Hindlimb muscle (tissue), 1 donor: ENCODE measurements at regions not wholly inside any gene's neighbourhood (a gene's known extent, or its start where the extent isn't known, plus 50 kb on each side); places are given as distances from the start of the nearest gene placed in this dataset.

Experiments
- DNase-seq: peaks from one replicate; pipeline ENCODE4 v3.0.0-alpha.2; 2013

DNA sequence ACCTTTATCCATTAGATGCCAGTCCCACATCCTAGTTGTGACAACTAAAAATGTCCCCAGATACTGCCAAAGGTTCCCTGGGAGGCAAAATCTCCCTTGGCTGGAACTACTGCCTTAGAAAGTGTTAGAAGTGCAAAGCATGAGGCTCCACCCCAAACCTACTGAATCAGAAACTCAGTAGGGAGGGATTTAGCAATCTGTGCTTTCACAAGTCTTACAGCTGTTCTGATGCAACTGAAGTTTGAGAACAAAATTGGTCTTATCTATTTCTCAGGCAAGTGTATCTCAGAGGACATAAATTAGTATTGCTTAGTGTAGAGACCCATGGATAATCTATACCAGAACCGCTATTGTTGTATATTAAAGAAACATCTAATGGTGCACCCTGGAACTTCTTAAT lies 70.2 kb downstream of the CLDN1 start:
- DNase-seq: no peak

DNA sequence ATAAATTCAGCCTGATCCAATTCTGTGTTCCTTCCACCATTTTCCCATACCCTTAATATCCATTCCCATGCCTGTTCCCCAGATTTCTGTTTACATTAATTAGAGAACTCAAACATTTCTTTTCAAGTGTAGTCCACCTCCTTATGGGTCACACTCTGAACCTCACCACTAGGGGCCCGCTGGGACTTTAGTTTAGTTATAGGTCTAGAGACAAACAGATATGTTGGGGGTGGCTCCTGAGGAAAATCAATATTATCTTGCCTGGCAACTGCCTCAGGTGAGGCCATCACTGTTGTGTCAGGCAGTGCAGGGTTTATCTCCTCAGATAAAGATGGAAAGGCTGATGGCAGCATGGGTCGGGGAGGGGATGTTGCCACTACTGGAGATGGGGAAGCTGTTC lies 72.8 kb downstream of the CLDN1 start:
- no peak for DNase-seq

DNA sequence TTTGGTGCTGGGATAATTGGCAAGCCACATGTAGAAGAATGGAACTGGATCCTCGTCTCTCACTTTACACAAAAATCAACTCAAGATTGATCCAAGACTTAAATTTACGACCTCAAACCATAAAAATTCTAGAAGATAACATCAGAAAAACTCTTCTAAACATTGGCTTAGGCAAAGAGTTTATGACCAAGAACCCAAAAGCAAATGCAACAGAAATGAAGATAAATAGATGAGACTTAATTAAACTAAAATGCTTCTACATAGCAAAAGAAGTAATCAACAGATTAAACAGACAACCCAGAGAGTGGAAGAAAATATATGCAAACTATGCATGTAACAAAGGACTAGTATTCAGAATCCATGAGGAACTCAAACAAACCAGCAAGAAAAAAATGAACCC lies 80.1 kb downstream of the CLDN1 start:
- DNase-seq: no peak

DNA sequence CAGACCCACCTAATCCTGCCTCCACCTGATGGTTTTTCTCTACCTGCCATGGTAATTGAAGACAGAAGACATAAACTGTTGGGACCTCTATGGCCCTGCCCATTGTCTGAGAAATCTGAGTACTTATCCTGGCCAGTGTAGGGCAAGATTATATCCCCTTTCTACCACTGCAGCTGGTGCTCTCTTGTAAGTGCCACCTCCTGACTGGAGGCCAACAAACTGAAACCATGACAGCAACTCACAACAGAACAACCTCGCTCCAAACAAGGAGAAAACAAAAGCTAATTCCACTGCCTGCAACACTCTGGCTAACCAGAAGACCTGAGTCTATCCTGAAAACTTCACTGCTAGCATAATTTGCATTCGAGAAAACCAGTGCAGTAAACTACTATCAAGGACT lies 82.9 kb downstream of the CLDN1 start:
- DNase-seq: no peak

DNA sequence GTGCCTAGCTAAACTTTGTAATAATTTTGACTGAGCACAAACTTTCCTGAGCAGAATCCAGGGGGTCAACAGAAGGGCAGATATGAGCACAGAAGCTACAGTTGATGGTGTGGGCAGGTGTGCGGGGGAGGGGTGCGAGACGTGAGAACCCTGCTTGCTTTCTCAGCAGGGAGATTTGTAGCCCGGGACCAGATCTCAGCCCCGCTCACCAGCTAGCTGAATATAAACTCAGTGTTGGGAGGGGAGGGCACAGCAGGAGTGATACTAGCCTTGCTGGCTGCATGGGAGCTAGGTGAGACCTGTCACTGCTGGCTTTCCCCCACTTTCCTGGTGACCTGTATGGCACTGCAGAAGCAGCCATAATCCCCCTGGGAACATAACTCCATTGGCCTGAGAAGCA lies 83.4 kb downstream of the CLDN1 start:
- no peak for DNase-seq

DNA sequence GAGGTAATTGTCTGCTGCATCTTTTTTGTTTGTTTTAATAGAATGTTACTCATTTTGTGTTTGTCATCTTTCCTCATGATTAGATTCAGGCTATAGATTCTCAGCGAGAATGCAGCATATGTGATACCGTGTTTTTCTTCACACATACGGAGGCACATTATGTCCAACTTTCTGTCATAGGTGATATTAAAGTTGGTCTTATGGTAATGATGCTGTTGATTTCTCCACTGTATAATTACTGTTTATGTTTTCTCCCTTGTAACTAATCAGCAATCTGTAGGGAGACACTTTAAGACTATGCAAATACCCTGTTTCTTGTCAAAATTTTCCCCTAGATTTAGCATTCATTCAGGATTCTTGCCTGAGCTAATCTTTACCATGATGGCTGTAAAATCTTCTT lies 87.6 kb downstream of the CLDN1 start:
- DNase-seq: no peak

DNA sequence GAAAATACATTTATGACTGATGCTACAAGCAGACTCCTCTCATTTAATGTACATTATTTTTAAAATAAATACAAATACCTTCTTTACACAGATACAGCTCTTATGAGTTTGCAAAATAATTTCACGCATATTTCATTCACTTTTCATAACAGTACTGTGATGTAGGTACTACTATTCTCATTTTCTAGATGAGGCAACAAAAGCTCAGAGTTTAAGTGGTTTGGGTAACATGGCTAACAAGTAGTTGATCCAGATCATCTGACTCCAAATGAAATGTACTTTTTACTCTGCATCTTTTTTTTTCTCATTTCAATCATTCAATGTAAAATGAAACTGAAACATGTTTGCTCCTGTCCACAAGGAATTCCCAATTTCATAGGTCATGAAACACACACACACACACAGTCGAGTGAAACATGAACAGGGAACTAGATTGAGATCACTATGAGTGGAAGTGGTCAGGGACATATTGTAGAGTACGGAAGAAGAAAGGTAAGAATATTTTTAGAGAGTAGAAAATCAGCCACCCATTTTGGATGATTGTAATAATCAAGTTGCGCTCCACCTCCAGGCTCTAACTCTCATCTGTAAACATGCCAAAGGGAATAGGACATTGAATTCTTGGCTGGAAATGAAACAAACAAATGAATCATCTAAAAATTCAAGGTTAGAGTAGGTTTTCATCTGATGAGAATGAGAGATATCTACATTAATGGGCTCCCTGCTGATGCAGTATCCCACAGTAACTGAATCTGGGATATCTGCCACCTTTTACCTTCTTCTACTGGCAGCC lies 92.4 kb downstream of the CLDN1 start:
- no peak for DNase-seq

DNA sequence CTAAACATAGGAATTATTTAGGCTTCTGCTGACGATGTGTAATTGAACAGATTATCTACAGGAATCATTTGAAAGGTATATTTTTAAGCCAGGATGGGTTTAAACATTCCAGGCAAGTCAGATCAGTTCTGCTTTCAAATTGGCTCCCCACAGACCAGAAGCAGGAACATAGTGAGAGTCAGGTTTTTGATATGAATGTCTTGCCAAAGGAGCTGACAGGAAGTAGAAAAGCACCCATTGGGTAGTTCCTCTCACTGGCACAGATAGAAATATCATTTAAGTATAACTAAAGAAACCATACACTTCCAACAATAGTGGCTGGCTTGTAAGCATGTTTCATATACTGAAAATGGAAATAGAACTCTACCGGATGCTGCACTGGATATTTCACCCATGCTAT lies 95.2 kb downstream of the CLDN1 start:
- no peak for DNase-seq

DNA sequence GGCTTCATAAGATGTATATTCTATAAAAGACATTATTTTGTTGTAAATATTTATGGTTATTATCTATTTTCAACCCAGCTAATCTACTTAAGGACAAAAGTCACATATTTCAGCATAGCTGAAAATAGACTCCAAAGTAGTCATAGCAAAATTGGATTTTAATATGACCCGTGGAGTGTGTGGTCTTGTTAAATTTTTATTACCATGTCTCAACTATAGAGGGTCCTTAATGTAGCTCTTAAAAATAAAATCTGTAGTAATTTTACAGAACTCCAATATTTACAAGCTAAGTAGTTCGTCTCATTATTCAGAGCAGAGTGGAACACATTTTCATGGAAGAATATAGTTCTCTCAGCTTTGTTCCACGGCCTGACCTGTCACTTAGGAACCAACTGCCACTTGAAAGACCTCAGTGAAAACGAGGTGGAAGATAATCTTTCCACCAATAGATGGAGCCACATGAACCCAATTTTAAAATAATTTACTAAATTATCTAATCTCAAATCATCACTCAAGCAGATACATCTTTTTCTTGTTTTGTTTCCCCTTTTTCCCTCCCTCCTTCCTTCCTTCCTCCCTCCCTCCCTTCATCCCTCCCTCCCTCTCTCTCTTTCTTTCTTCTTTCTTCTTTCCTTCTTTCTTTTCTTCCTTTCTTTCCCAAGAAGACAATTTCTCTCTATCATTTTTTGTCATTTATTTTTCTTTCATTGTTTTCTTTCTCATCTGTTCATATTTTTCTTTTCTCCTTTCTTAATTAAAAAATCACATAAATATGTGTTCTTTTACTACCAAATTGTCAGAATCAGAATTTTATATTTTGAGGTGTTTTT lies 97.2 kb downstream of the CLDN1 start:
- no peak for DNase-seq

DNA sequence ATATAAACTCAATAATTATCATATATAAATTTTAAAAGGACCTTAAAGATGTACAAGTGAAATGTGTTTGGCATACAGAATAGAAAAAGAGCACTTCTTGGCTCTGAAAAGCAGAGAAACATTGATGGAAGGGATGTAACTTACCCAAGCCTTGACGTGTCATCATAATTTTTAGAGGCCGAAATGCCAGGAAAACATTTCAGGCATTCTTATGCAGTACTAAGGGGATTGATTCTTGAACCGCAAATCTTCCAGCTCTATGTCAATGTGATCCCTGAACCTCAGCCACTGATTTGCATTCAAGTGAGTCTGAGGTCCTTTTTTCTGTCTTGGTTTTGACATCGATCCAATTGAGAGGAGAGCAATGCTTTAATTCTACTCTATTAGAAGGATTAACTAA lies 97.8 kb downstream of the CLDN1 start:
- no peak for DNase-seq

DNA sequence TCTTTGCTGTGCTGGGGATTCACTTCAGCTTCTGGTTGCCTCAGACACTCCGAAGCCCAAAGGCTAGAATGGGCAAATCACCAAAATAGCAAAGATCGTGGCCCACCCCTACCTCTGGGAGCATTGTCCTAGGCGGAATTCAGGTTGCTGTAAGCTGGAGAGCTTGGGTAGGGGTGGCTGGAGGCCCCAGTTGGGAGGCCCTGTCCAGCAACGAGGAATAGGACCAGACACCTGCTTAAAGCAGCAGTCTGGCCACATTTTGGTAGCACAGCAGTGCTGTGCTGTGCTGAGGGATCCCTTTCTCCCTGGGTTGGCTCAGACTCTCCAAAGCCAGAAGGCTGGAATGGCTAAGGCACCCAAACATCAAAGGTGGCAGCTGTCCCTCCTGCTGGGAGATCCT lies 99.3 kb downstream of the CLDN1 start:
- no peak for DNase-seq

DNA sequence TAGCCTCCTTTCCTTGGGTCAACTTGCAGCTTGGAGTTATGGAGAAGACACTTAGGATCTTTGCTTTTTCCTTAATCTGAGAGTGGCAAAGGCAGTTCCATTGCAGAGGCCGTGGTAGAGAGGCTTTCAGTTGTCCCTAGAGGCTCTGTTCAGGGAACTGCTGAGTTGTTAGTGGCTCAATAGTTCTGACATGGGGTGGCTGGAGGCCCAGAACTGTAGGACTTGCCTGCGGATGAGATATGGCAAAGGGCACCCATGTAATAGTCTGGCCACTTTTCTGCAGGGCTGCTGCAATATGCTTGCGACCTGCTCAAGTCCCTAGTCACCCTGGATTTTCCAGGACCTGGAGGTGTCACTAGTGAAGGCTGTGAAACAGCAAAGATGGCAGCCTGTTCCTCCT lies 99.9 kb downstream of the CLDN1 start:
- no peak for DNase-seq

DNA sequence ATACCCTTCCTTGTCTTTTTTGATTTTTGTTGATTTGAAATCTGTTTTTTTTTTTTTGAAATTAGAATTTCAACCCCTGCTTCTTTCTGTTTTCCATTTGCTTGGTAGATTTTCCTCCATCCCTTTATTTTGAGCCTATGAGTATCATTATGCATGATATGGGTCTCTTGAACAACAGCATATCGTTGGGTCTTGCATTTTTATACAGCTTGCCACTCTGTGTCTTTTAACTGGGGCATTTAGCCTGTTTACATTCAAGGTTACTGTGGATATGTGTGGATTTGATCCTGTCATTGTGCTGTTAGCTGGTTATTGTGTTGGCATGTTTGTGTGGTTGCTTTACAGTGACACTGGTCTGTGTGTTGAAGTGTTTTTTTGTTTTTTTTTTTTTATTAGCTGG lies 99.7 kb upstream of the P3H2 start:
- DNase-seq: no peak

DNA sequence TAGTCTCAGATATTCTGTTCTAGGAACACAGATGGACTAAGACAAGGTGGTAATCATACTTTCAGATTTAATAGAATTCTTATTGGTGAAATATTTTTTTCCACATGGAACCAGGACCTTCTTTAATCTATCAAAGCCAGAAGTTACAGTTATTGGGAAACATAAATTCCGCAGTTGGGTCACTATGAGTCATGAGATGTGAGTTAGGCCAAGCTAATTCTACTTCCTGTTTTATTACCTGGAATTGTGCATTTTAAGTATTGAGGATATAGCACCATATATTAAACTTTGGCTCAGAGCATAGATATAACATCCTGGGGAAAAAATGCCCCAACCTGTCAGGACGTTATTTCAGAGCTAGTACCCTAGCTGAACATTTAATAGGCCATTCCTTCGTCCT lies 96.4 kb upstream of the P3H2 start:
- no peak for DNase-seq

DNA sequence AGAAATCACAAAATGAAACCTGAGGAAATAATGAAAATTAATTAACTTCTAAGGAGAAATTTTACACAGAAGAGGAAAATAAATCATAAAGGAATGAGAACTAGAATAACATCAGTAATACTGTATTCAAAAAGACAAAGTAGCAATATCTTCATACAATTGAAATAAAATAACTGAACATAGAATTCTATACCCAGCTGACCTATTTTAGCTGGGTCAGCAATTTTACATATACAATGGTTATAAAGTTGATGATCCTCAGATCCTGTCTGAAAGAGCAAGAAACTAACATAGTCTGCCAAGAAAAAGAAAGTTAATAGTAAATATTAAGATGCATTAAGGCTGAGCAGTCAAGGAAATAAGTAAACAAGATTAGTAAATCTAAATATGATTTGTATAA lies 93.0 kb upstream of the P3H2 start:
- no peak for DNase-seq

DNA sequence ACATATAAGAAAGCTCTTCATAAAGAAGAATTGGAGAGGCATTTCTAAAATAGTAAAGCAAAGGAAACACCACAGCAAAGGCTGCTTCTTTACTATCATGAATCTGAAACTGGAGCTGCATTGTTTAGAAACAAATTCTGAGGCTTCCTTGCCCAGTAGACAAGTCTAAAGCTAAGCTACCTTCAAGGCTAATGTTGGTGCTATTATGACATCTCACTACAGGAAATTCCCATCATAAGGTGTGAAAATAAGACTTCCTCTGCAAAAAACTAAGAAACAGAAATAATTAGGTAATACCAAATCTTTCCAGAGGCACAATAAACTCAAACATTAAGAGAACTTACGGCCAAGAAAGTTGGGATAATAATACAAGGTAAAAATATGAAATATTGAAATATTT lies 89.9 kb upstream of the P3H2 start:
- DNase-seq: no peak

DNA sequence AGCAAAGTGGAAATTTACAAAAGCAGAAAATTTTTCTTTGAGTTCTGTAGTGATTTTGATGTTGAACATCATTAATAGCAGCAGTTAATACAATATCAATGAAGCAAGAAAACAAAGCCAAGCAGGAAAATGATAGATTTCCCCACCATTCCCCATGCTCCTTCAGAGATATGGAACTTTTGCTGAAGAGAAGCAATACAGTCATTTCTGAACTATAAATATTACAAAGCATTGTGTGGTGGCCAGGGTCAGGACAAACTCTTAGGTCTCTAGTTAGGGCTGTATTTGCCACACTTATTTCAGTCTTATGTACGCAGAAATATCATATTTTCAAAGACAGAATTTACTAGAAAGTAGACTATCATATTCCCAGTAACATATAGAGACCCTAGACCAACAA lies 88.8 kb upstream of the P3H2 start:
- DNase-seq: no peak

DNA sequence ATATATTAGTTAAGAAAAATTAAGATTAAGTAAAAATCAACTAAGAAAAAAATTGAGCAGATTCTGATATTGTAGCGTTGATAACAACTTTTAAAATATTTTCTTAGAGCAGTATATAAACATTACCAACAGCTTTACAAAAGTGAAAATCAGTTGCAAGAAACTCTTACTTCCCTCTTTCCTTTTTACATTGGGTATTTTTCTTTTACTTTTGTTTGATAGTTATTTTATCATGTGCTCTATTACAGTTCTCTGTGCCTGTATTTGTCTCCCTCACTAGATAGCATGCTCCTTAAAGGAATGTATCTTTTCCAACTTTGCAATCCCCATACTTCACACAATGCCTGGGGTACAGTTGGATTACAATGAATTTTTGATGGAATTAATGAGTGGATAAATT lies 87.5 kb upstream of the P3H2 start:
- DNase-seq: no peak

DNA sequence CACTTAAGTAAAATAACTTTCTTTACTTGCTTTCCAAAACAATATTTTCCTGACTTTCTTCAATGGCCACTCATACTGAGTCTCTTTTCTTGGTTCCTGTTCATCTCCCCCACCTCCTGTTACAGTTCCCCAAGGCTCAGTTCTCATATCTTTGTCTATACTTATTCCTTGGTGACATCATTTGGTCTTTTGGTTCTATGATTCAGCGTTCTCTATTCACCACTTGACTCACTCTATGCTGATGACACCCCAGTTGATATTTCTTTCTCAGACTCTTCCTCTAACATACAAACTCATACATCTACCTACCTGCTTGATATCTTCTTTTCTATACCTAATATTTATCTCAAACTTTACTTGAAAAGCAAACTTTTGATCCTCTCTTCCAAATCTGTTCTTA lies 85.0 kb upstream of the P3H2 start:
- no peak for DNase-seq

DNA sequence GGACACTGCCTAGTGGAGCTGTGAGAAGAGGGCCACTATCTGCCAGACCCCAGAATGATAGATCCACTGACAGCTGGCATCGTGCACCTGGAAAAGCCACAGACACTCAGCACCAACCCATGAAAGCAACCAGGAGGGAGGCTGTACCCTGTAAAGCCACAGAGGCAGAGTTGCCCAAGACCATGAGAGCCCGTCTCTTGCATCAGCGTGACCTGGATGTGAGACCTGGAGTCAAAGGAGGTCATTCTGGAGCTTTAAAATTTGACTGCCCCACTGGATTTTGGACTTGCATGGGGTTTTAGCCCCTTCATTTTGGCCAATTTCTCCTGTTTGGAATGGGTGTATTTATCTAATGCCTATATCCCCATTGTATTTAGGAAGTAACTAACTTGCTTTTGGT lies 83.5 kb upstream of the P3H2 start:
- DNase-seq: no peak

DNA sequence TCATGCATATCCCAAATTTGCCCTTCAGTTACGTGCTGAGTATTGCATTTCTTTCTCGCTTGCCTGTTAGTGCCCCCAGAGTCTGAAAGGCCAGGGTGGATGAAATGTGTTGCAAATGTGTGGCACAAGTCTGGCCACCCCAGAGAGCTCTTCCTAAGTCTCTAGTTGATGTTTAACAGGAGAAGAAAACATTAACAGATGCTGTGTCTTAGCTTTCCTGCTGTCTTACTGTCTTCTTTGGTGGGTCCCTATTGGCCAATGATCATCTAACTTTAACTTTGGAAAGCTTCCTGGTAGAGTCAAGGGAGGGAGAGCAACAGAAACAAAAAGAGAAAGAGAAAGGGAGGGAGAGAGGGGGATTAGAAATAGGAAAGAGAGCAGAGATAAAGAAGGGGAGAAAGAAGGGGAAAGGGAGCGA lies 76.7 kb upstream of the P3H2 start:
- DNase-seq: peak; percentile 52

DNA sequence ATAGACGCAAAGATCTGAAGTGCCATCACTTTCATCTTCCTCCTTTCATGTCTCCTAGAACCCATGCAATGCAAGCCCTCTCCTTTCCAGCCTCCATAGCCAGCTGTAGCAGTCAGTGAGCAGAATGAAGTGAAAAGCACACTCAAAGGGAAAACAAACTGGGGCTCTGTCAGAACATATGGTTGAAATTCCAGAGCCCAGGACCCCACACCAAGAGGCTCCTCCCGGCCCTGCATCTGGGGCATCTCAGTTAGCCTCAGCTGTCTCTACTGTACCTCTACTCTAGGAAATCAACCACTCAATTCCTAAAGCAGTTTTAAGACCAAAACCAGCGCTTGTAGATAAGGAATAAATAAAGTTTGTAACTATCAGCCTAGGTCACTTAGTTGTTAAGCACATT lies 73.8 kb upstream of the P3H2 start:
- no peak for DNase-seq

DNA sequence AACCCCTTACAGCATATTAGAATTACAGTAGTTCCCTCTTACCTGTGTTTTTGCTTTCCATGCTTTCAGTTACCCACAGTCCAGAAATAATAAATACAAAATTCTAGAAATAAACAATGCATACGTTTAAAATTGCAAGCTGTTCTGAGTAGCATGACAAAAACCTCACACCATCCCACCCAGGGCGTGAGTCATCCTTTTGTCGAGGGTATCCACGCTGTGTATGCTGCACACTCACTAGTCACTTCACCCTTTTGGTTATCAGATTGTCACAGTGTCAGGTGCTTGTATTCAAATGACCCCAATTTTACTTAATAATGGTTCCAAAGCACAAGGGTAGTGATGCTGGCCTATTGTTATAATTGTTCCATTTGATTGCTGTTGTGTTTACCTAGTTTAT lies 72.5 kb upstream of the P3H2 start:
- no peak for DNase-seq

DNA sequence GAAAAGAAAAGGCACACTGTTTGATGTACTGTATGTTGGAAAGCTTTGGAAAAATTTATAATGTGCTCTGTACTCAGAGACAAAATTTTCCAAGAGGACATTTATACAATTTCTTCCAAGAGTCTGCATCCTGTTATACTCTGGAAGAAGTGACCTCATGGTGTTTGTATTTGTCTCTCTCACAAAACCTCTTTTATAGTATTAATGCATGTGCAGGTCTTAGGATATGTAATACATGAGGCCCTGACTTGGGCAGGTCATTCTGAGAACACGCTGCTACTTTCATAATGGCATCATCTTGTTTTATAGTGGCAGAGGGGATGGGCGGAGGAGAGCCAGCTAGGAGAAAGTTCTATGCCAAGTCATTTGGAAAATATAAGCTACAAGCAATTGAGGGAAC lies 72.0 kb upstream of the P3H2 start:
- DNase-seq: peak; percentile 71
